ENCODE measurements at regions not wholly inside any gene's neighbourhood (a gene's known extent, or its start where the extent isn't known, plus 50 kb on each side); places are given as distances from the start of the nearest gene placed in this dataset.

GRCh38 chr6:128742900-128743299 is 140.0 kb upstream of the LAMA2 start:
- no peak for DNase-seq (ENCODE audit: low spot score)
- in situ Hi-C loops (cut with MboI; ENCODE audit: low sequenced_read_pairs, unreplicated experiment): loop anchor here (25.0 kb wide), 1 partner anchor 1006 kb away; no protein-coding TSS in a partner anchor
- no peak for TF ChIP-seq CTCF (IDR thresholded peaks at IDR 0.05; ENCODE audit: borderline replicate concordance, control extremely low read depth, extremely low read depth, insufficient read depth, missing control alignments)

- in situ Hi-C loops (cut with MboI; ENCODE audit: low sequenced_read_pairs, unreplicated experiment): loop anchor here (25.0 kb wide), 1 partner anchor 1004 kb away; no protein-coding TSS in a partner anchor
- no peak for TF ChIP-seq CTCF (IDR thresholded peaks at IDR 0.05; ENCODE audit: borderline replicate concordance, control extremely low read depth, extremely low read depth, insufficient read depth, missing control alignments)
- no peak for DNase-seq (ENCODE audit: low spot score)
Observed at GRCh38 chr6:128740951-128741350, 142.0 kb upstream of the LAMA2 start.

GRCh38 chr6:128739112-128739511 is 143.8 kb upstream of the LAMA2 start:
- in situ Hi-C loops (cut with MboI; ENCODE audit: low sequenced_read_pairs, unreplicated experiment): loop anchor here (25.0 kb wide), 1 partner anchor 1002 kb away; no protein-coding TSS in a partner anchor
- no peak for TF ChIP-seq CTCF (IDR thresholded peaks at IDR 0.05; ENCODE audit: borderline replicate concordance, control extremely low read depth, extremely low read depth, insufficient read depth, missing control alignments)

GRCh38 chr6:128738112-128738511 is 144.8 kb upstream of the LAMA2 start:
- in situ Hi-C loops (cut with MboI; ENCODE audit: low sequenced_read_pairs, unreplicated experiment): loop anchor here (25.0 kb wide), 1 partner anchor 1001 kb away; no protein-coding TSS in a partner anchor
- no peak for TF ChIP-seq CTCF (IDR thresholded peaks at IDR 0.05; ENCODE audit: borderline replicate concordance, control extremely low read depth, extremely low read depth, insufficient read depth, missing control alignments)
- DNase-seq (ENCODE audit: low spot score): no peak

More at GRCh38 chr6:128739112-128739511, 143.8 kb upstream of the LAMA2 start:
- DNase-seq (ENCODE audit: low spot score): no peak

- TF ChIP-seq CTCF (IDR thresholded peaks at IDR 0.05; ENCODE audit: borderline replicate concordance, control extremely low read depth, extremely low read depth, insufficient read depth, missing control alignments): no peak
- in situ Hi-C loops (cut with MboI; ENCODE audit: low sequenced_read_pairs, unreplicated experiment): loop anchor here (25.0 kb wide), 1 partner anchor 999 kb away; no protein-coding TSS in a partner anchor
- DNase-seq (ENCODE audit: low spot score): no peak
Observed at GRCh38 chr6:128736780-128737179, 146.2 kb upstream of the LAMA2 start.

GRCh38 chr6:128731249-128732165 is 151.4 kb upstream of the LAMA2 start:
- DNase-seq (ENCODE audit: low spot score): no peak
- TF ChIP-seq CTCF (IDR thresholded peaks at IDR 0.05; ENCODE audit: borderline replicate concordance, control extremely low read depth, extremely low read depth, insufficient read depth, missing control alignments): peak; percentile 27
- in situ Hi-C loops (cut with MboI; ENCODE audit: low sequenced_read_pairs, unreplicated experiment): loop anchor here (25.0 kb wide), 1 partner anchor 994 kb away; no protein-coding TSS in a partner anchor

All from GM13976 (cell line).